ENCODE measurements at regions not wholly inside any gene's neighbourhood (a gene's known extent, or its start where the extent isn't known, plus 50 kb on each side); places are given as distances from the start of the nearest gene placed in this dataset.

GRCh38 chr4:157992948-157993839, 179.6 kb downstream of the GASK1B start:
- Histone ChIP-seq H2BK5ac (ENCODE audit: low read depth, low read length, poor library complexity) (no peak overlapping the region), H3K79me1 (ENCODE audit: low read length) (peaks cover 11% of the 10 kb centered on the region), H3K9ac (ENCODE audit: low read length) (no peak overlapping the region), H3K18ac (ENCODE audit: low read length) (no peak overlapping the region), H3K14ac (ENCODE audit: low read length) (no peak overlapping the region), H4K8ac (ENCODE audit: low read depth, low read length) (no peak overlapping the region), H2AFZ (ENCODE audit: insufficient read depth, low read length, poor library complexity) (no peak overlapping the region), H3K23ac (ENCODE audit: low read length) (no peak overlapping the region), H2BK120ac (ENCODE audit: insufficient read depth, low read length, poor library complexity) (no peak overlapping the region), H2BK12ac (ENCODE audit: low read length) (no peak overlapping the region), H3K4me3 (ENCODE audit: low read depth, low read length) (no peak overlapping the region), H3K36me3 (ENCODE audit: control insufficient read depth in 1 of 2, insufficient read depth in 2 of 2, low read length in 2 of 2) (no peaks in the 10 kb centered on the region), H3K27me3 (ENCODE audit: insufficient read depth, low read length) (no peaks in the 10 kb centered on the region), H3K4me2 (ENCODE audit: low read length) (no peak overlapping the region), H3K9me3 (ENCODE audit: insufficient read depth, low read depth, low read length) (no peaks in the 10 kb centered on the region), H4K91ac (ENCODE audit: low read depth, low read length) (no peak overlapping the region), H2AK5ac (ENCODE audit: low read length) (no peak overlapping the region), H3K4ac (ENCODE audit: low read depth, low read length) (no peak overlapping the region), H3K27ac (ENCODE audit: low read depth, low read length) (no peak overlapping the region), H3K79me2 (ENCODE audit: control insufficient read depth, insufficient read depth, low read length, poor library complexity) (no peaks in the 10 kb centered on the region), H4K12ac (ENCODE audit: low read depth, low read length) (no peak overlapping the region), H3K4me1 (ENCODE audit: control insufficient read depth in 1 of 2, insufficient read depth in 2 of 2, low read length in 2 of 2) (peaks cover 2% of the 10 kb centered on the region in 2 experiments)
- DNase-seq: no peak
- WGBS (ENCODE audit: extremely low coverage, insufficient coverage, insufficient read length): no CpG with 5 or more reads among the region's 4 CpGs

DNA sequence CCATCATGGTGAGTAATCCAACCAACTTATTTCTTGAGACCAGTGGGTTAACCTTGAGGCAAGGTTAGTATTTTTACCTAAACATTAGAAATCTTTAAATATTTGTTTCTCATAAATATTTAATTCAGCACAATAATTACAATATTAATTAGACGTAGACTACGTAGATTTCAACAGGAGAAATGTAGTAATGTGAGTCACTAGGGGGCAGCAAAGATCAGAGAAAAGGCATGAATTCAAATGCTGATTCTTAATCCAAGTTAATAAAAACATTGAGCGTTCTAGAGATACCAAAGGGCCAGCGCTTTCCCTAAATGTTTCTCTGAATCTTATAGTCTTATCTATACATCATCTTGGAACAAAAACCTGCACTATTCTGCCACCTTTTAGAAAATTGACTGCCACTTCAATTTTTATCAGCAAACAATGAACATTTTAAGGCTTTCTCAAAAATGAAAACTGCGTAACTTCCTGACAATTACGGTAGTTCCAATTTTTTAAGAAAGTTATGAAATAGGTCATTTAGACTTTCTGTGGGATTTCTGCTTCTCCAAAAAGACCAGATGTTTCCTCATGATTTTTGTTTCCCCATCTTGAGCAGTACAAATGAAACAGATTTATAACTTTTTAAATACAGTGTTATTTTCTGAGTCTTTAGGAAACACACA, 180.7 kb downstream of the GASK1B start:
- no peak overlapping the region for H3K18ac ChIP-seq (ENCODE audit: low read length)
- no peaks in the 10 kb centered on the region for H3K27me3 ChIP-seq (ENCODE audit: insufficient read depth, low read length)
- no peaks in the 10 kb centered on the region for H3K9me3 ChIP-seq (ENCODE audit: insufficient read depth, low read depth, low read length)
- H3K23ac ChIP-seq (ENCODE audit: low read length): no peak overlapping the region
- H3K4me1 ChIP-seq (ENCODE audit: control insufficient read depth in 1 of 2, insufficient read depth in 2 of 2, low read length in 2 of 2): peaks cover 2% of the 10 kb centered on the region in 2 experiments
- no peak overlapping the region for H3K4me3 ChIP-seq (ENCODE audit: low read depth, low read length)
- H2BK12ac ChIP-seq (ENCODE audit: low read length): no peak overlapping the region
- H2BK5ac ChIP-seq (ENCODE audit: low read depth, low read length, poor library complexity): no peak overlapping the region
- peak; percentile 14 to 81 for DNase-seq
- no peaks in the 10 kb centered on the region for H3K36me3 ChIP-seq (ENCODE audit: control insufficient read depth in 1 of 2, insufficient read depth in 2 of 2, low read length in 2 of 2)
- H3K79me1 ChIP-seq (ENCODE audit: low read length): peaks cover 11% of the 10 kb centered on the region
- WGBS (ENCODE audit: extremely low coverage, insufficient coverage, insufficient read length): no CpG with 5 or more reads among the region's 6 CpGs
- H3K27ac ChIP-seq (ENCODE audit: low read depth, low read length): no peak overlapping the region
- H3K79me2 ChIP-seq (ENCODE audit: control insufficient read depth, insufficient read depth, low read length, poor library complexity): no peaks in the 10 kb centered on the region
- H4K91ac ChIP-seq (ENCODE audit: low read depth, low read length): no peak overlapping the region
- no peak overlapping the region for H3K14ac ChIP-seq (ENCODE audit: low read length)
- H2AK5ac ChIP-seq (ENCODE audit: low read length): no peak overlapping the region
- H4K12ac ChIP-seq (ENCODE audit: low read depth, low read length): no peak overlapping the region
- no peak overlapping the region for H3K4me2 ChIP-seq (ENCODE audit: low read length)
- H3K4ac ChIP-seq (ENCODE audit: low read depth, low read length): no peak overlapping the region
- H4K8ac ChIP-seq (ENCODE audit: low read depth, low read length): no peak overlapping the region
- no peak overlapping the region for H2AFZ ChIP-seq (ENCODE audit: insufficient read depth, low read length, poor library complexity)
- H2BK120ac ChIP-seq (ENCODE audit: insufficient read depth, low read length, poor library complexity): no peak overlapping the region
- no peak overlapping the region for H3K9ac ChIP-seq (ENCODE audit: low read length)

GRCh38 chr4:157988641-157989040, 184.2 kb downstream of the GASK1B start:
- Histone ChIP-seq H3K18ac (ENCODE audit: low read length) (no peak overlapping the region), H3K79me2 (ENCODE audit: control insufficient read depth, insufficient read depth, low read length, poor library complexity) (no peaks in the 10 kb centered on the region), H2BK5ac (ENCODE audit: low read depth, low read length, poor library complexity) (no peak overlapping the region), H3K27ac (ENCODE audit: low read depth, low read length) (no peak overlapping the region), H2AFZ (ENCODE audit: insufficient read depth, low read length, poor library complexity) (no peak overlapping the region), H3K79me1 (ENCODE audit: low read length) (peaks cover 2% of the 10 kb centered on the region), H3K4me1 (ENCODE audit: control insufficient read depth in 1 of 2, insufficient read depth in 2 of 2, low read length in 2 of 2) (no peaks in the 10 kb centered on the region), H2BK120ac (ENCODE audit: insufficient read depth, low read length, poor library complexity) (no peak overlapping the region), H4K8ac (ENCODE audit: low read depth, low read length) (no peak overlapping the region), H3K4me3 (ENCODE audit: low read depth, low read length) (no peak overlapping the region), H3K14ac (ENCODE audit: low read length) (no peak overlapping the region), H3K4me2 (ENCODE audit: low read length) (no peak overlapping the region), H2BK12ac (ENCODE audit: low read length) (no peak overlapping the region), H3K9me3 (ENCODE audit: insufficient read depth, low read depth, low read length) (no peaks in the 10 kb centered on the region), H2AK5ac (ENCODE audit: low read length) (no peak overlapping the region), H3K36me3 (ENCODE audit: control insufficient read depth in 1 of 2, insufficient read depth in 2 of 2, low read length in 2 of 2) (no peaks in the 10 kb centered on the region), H4K12ac (ENCODE audit: low read depth, low read length) (no peak overlapping the region), H3K4ac (ENCODE audit: low read depth, low read length) (no peak overlapping the region), H3K27me3 (ENCODE audit: insufficient read depth, low read length) (no peaks in the 10 kb centered on the region), H3K23ac (ENCODE audit: low read length) (no peak overlapping the region), H4K91ac (ENCODE audit: low read depth, low read length) (no peak overlapping the region), H3K9ac (ENCODE audit: low read length) (no peak overlapping the region)
- DNase-seq: no peak
- no CpG with 5 or more reads among the region's 2 CpGs for WGBS (ENCODE audit: extremely low coverage, insufficient coverage, insufficient read length)

DNA sequence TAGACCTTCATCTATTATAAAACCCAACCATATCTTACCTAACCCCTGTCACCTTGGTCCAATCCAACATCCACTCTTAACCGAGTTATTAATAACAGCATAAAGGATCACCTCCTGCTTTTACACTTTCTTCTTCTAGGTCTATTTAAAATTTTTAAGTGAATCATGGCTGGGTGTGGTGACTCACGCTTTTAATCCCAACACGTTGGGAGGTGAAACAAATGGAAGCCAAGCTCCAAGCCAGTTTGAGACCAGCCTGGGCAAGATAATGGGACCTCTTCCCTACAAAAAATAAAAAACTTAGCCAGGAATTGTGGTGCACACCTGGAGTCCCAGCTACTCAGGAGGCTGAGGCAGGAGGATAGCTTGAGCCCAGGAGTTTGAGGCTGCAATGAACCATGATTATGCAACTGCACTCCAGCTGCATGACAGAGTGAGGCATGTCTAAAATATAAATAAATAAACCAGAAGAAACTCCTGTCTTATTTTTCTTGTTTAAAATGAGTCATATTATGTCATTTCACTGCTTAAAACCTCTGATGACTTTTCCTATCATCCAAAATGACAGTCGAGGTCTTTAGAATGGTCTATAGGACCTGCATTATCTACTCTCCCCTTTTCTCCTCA, 188.4 kb downstream of the GASK1B start:
- no peak overlapping the region for H3K23ac ChIP-seq (ENCODE audit: low read length)
- H3K4me3 ChIP-seq (ENCODE audit: low read depth, low read length): no peak overlapping the region
- H3K4ac ChIP-seq (ENCODE audit: low read depth, low read length): no peak overlapping the region
- H3K36me3 ChIP-seq (ENCODE audit: control insufficient read depth in 1 of 2, insufficient read depth in 2 of 2, low read length in 2 of 2): no peaks in the 10 kb centered on the region
- no peak for DNase-seq
- no peaks in the 10 kb centered on the region for H3K27me3 ChIP-seq (ENCODE audit: insufficient read depth, low read length)
- H3K79me2 ChIP-seq (ENCODE audit: control insufficient read depth, insufficient read depth, low read length, poor library complexity): no peaks in the 10 kb centered on the region
- no peak overlapping the region for H2BK120ac ChIP-seq (ENCODE audit: insufficient read depth, low read length, poor library complexity)
- no peak overlapping the region for H2BK12ac ChIP-seq (ENCODE audit: low read length)
- no peak overlapping the region for H3K27ac ChIP-seq (ENCODE audit: low read depth, low read length)
- no peak overlapping the region for H4K12ac ChIP-seq (ENCODE audit: low read depth, low read length)
- no peaks in the 10 kb centered on the region for H3K79me1 ChIP-seq (ENCODE audit: low read length)
- H3K18ac ChIP-seq (ENCODE audit: low read length): no peak overlapping the region
- no peak overlapping the region for H2AK5ac ChIP-seq (ENCODE audit: low read length)
- H3K9me3 ChIP-seq (ENCODE audit: insufficient read depth, low read depth, low read length): no peaks in the 10 kb centered on the region
- no peak overlapping the region for H4K91ac ChIP-seq (ENCODE audit: low read depth, low read length)
- H3K14ac ChIP-seq (ENCODE audit: low read length): no peak overlapping the region
- no peak overlapping the region for H2AFZ ChIP-seq (ENCODE audit: insufficient read depth, low read length, poor library complexity)
- no peak overlapping the region for H3K4me2 ChIP-seq (ENCODE audit: low read length)
- no peak overlapping the region for H4K8ac ChIP-seq (ENCODE audit: low read depth, low read length)
- H2BK5ac ChIP-seq (ENCODE audit: low read depth, low read length, poor library complexity): no peak overlapping the region
- no CpG with 5 or more reads among the region's 4 CpGs for WGBS (ENCODE audit: extremely low coverage, insufficient coverage, insufficient read length)
- H3K9ac ChIP-seq (ENCODE audit: low read length): no peak overlapping the region
- no peaks in the 10 kb centered on the region for H3K4me1 ChIP-seq (ENCODE audit: control insufficient read depth in 1 of 2, insufficient read depth in 2 of 2, low read length in 2 of 2)

All from trophoblast cell (in vitro differentiated cells and primary cell).